NCI-H2227 treated with DMSO at 0.1 percent for 48 hours (cell line): ENCODE measurements at regions not wholly inside any gene's neighbourhood (a gene's known extent, or its start where the extent isn't known, plus 50 kb on each side); places are given as distances from the start of the nearest gene placed in this dataset.
"Not testable (repeated sequence)": the region's sequence is repeated elsewhere in the genome, so short reads cannot be mapped to it uniquely, and the experiment has no call there.

ENCODE experiments used
- DNase-seq: peaks from one replicate; lab custom pipeline; 2025; lab: John Stamatoyannopoulos, UW

- DNase-seq: no peak
These were observed 137.3 kb upstream of the TGFBR2 start for GRCh38 chr3:30469133-30469532.

GRCh38 chr3:30470496-30470895 is 135.9 kb upstream of the TGFBR2 start:
- DNase-seq: no peak

GRCh38 chr3:30471066-30471465 is 135.3 kb upstream of the TGFBR2 start:
- no peak for DNase-seq

- DNase-seq: no peak
These were observed 134.5 kb upstream of the TGFBR2 start for GRCh38 chr3:30471796-30472489.

- DNase-seq: no peak
These were observed 132.9 kb upstream of the TGFBR2 start for GRCh38 chr3:30473374-30474051.

- no peak for DNase-seq
These were observed 132.0 kb upstream of the TGFBR2 start for GRCh38 chr3:30474371-30474770.

- no peak for DNase-seq
These were observed 131.2 kb upstream of the TGFBR2 start for GRCh38 chr3:30475038-30475808.

DNA sequence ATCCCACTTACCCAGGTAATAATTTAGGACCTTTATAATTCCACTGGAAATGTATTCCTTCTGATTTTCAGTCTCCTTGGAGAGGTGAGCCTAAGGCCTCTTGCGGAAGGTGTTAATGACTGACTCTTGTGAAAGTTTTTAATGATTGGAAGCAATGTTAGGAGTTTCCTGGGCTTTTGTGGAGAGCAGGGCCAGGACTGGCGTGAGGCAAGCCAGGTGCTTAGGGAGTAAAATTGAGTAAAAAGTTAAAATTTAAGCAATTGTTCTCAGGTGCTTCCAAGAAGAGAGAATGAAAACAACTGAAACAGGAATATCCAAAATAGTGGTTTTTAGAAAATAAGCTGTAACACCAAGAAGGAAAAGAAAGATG is 130.6 kb upstream of the TGFBR2 start:
- DNase-seq: no peak

- no peak for DNase-seq
These were observed 129.9 kb upstream of the TGFBR2 start for GRCh38 chr3:30476368-30477084.

DNA sequence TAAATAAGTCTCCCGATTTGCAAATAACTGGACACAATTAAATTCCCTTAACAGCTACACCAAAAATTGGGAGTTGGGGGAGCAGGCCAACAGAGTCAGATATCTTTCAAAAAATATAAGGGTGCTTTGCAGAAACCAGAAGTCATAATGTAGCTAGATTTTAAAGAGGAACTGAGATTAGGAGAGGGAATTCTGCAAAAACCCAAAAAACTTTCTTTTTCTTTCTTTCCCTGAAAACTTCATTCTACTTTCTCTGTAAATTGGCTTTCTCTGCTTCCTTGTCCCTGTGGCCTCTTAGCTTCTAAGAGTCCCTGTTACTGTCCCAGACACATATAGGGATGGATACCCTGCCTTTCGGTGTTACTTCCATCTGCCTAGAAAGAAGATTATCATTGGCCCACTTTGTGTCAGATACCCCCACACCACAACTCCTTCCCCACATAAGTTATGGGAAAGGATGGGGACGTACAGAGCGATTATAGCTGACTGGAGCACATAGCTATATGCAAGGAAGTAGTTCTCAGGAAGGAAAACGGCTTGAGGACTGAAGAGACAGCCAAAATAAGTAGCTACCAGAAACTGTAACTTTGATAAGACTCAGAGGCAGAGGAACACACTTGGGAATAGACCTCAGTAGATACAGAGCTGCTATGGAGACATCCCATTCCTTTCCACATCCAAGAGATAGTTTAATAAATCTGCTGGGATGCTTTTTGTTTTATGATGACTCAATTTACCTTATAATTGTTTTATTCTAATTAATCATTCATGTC is 129.1 kb upstream of the TGFBR2 start:
- DNase-seq: no peak

DNA sequence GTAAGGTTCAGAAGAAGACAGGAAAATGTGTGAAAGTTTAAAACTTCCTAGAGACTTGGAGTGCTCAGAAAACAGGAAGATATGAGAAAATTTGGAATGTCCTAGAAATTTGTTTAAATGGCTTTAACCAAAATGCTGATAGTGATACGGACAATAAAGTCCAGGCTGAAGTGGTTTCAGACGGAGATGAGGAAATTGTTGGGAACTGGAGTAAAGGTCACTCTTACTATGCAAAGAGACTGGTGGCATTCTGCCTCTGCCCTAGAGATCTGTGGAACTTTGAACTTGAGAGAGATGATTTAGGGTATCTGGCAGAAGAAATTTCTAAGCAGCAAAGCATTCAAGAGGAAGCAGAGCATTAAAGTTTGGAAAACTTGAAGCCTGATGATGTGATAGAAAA is 126.7 kb upstream of the TGFBR2 start:
- DNase-seq: not testable (repeated sequence)

DNA sequence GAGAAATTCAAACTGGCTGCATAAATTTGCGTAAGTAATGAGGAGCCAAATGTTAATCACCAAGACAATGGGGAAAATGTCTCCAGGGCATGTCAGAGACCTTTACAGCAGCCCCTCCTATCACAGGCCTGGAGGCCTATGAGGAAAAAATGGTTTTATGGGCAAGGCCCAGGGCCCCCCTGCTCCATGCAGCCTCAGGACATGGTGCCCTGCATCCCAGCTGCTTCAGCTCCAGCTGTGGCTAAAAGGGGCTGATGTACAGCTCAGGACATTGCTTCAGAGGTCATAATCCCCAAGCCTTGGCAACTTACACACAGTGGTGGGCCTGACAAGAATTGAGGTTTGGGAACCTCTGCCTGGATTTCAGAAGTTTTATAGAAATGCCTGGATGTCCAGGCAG is 126.2 kb upstream of the TGFBR2 start:
- not testable (repeated sequence) for DNase-seq

- DNase-seq: no peak
These were observed 125.8 kb upstream of the TGFBR2 start for GRCh38 chr3:30480587-30480986.

DNA sequence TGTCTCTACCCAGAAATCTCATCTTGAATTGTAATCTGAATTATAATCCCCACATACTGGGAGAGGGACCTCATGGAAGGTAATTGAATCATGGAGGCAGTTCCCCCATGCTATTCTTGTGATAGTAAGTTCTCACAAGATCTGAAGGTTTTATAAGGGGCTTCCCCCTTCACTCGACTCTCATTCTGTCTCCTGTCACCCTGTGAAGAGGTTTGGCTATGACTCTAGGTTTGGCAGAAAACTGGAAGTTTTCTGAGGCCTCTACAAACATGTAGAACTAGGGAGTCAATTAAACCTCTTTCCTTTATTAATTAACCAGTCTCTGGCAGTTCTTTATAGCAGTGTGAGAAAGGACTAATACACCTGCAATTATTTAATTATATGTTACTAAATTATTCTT is 125.2 kb upstream of the TGFBR2 start:
- DNase-seq: no peak

DNA sequence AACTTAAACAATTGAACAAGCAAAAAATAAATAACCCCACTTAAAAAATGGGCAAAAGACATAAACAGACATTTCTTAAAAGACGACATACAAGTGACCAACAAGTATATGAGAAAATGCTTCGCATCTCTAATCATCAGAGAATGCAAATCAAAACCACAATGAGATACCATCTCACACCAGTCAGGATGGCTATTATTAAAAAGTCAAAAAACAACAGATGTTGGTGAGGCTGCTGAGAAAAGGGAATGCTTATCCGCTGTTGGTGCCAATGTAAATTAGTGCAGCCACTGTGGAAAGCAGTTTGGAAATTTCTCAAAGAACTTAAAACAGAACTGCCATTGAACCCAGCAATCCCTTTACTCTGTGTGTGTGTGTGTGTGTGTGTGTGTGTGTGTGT is 122.2 kb upstream of the TGFBR2 start:
- not testable (repeated sequence) for DNase-seq

DNA sequence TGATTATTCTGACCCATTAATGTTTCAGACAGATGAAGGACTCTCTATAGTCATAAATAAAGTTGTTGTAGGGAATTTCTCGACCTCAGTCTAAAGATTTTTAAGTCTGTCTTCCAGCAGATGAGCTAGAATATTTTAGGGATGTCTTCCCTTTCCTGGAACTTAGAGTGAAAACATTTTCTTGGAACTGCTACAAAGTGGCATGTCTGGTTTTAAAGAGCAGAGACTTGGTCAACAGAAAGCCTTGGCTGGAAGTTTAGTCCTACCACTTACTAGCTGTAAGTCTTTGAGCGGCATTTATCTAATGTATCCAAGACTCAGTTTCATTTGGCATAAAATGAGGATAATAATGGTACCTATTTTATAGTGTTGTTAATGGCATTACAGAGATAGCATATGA is 120.0 kb upstream of the TGFBR2 start:
- no peak for DNase-seq

- DNase-seq: no peak
These were observed 118.2 kb upstream of the TGFBR2 start for GRCh38 chr3:30488070-30488756.

DNA sequence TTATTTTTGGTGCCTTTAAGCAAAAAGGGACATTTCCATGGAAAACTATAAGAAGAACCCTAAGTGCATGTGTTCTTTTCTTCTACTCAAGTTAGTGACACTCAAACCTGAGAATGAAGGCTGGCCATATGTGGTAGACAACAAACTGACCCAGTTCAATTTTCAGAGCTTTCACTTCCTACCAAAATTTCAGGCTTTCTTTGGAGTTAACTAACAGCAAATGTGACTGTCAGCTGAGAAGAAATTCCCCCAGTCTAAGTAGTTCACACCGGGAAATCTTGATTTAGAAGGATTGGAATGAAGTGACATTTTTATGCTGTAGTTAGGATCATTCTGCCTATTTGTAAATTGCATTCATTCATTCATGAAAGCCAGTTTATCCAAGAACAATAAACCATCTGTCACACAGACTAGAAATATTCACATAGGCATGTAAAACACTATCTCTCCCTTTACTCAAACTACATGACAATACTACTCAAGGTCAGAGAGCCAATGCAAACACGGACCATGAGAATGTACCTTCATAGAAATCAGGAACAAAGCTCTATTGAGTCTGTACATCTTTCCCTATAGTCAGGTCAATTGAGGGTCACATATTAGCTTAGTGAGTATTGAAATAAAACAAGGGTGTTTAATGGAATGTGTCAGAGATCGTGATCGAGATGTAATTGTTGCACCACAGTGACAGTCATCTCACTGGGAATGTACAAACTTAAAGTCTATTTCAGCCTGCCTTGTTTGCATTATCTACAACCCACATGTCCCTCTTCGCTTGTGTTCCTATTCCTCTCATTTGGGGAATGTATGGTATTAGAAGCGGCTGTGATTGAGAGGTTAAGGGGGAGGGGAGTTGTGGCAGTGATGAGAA is 113.8 kb upstream of the TGFBR2 start:
- no peak for DNase-seq

- DNase-seq: no peak
These were observed 112.5 kb upstream of the TGFBR2 start for GRCh38 chr3:30493911-30494311.
